Ovary (tissue), 3 donors: ENCODE measurements at regions not wholly inside any gene's neighbourhood (a gene's known extent, or its start where the extent isn't known, plus 50 kb on each side); places are given as distances from the start of the nearest gene placed in this dataset.

Experiments used
- CTCF ChIP-seq, 3 donors: fragments of 450-650 bp in 2 of 3; fragments of 200-600 bp in 1 of 3; IDR thresholded peaks; one replicate each; pipeline versions ENCODE4 v1.5.1 to v1.8.0; 2016 to 2022; ENCODE audit warnings: antibody characterized with exemption in 3 of 3, mild to moderate bottlenecking in 1 of 3
- POLR2A ChIP-seq: fragments of 450-650 bp; IDR thresholded peaks from one replicate; pipeline ENCODE4 v1.6.1; 2017; ENCODE audit warnings: antibody characterized with exemption, mild to moderate bottlenecking, moderate library complexity
- donor health status: DM: no; HTN: no; CAD: no.

- TF ChIP-seq CTCF (IDR thresholded peaks at IDR 0.05): no peak
- TF ChIP-seq POLR2A: no peak
Measured at GRCh38 chrX:36787752-36788151, 220.4 kb upstream of the FAM47C start.
